H9 (cell line): ENCODE measurements at regions not wholly inside any gene's neighbourhood (a gene's known extent, or its start where the extent isn't known, plus 50 kb on each side); places are given as distances from the start of the nearest gene placed in this dataset.

Source experiments
- DNase-seq: peaks from one replicate; pipeline ENCODE4 v3.0.0-alpha.2; 2017
- H2AFZ ChIP-seq: one replicate; pipeline ENCODE4 v1.6.1; 2013; ENCODE audit warnings: mild to moderate bottlenecking, low read length, control low read depth, moderate library complexity
- H2AK5ac ChIP-seq: 2 replicates; pipeline ENCODE4 v1.6.1; 2013; ENCODE audit warnings: low read length, control low read depth, mixed read lengths; ENCODE audit not compliant: insufficient read length
- H2BK120ac ChIP-seq: one replicate; pipeline ENCODE4 v1.6.1; 2013; ENCODE audit warnings: low read depth, mild to moderate bottlenecking, low read length, control low read depth, inconsistent platforms; ENCODE audit not compliant: poor library complexity, severe bottlenecking
- H2BK12ac ChIP-seq: 2 replicates; pipeline ENCODE4 v1.6.1; 2013; ENCODE audit warnings: low read length, control low read depth, mixed read lengths, low read depth; ENCODE audit not compliant: insufficient read length
- H2BK15ac ChIP-seq: 2 replicates; pipeline ENCODE4 v1.6.1; 2013; ENCODE audit warnings: low read depth, low read length, control low read depth
- H2BK20ac ChIP-seq: one replicate; pipeline ENCODE4 v1.6.1; 2013; ENCODE audit warnings: low read depth, mild to moderate bottlenecking, low read length, control low read depth, inconsistent platforms; ENCODE audit not compliant: poor library complexity, severe bottlenecking
- H2BK5ac ChIP-seq: 2 replicates; pipeline ENCODE4 v1.6.1; 2013; ENCODE audit warnings: low read length, control low read depth, mixed read lengths; ENCODE audit not compliant: insufficient read length
- H3K14ac ChIP-seq: 2 replicates; pipeline ENCODE4 v1.6.1; 2013; ENCODE audit warnings: low read length, control low read depth; ENCODE audit not compliant: insufficient read depth
- H3K18ac ChIP-seq: 2 replicates; pipeline ENCODE4 v1.6.1; 2013; ENCODE audit warnings: low read depth, mild to moderate bottlenecking, mixed read lengths, low read length, control low read depth; ENCODE audit not compliant: insufficient read length
- H3K23ac ChIP-seq: 2 replicates; pipeline ENCODE4 v1.6.1; 2013; ENCODE audit warnings: low read length, control low read depth, mixed read lengths, low read depth; ENCODE audit not compliant: insufficient read length
- H3K23me2 ChIP-seq: 2 replicates; pipeline ENCODE4 v1.6.1; 2013; ENCODE audit warnings: low read depth, mild to moderate bottlenecking, mixed read lengths, low read length, control low read depth; ENCODE audit not compliant: insufficient read length, poor library complexity, severe bottlenecking
- H3K27ac ChIP-seq: 2 replicates; pipeline ENCODE4 v1.5.1; 2013; ENCODE audit warnings: low read length, control low read depth, mixed read lengths, low read depth; ENCODE audit not compliant: insufficient read length
- H3K27me3 ChIP-seq: 2 replicates; pipeline ENCODE4 v1.6.1; 2013; ENCODE audit warnings: low read length, control low read depth, inconsistent platforms; ENCODE audit not compliant: insufficient read depth
- H3K4ac ChIP-seq: 2 replicates; pipeline ENCODE4 v1.6.1; 2013; ENCODE audit warnings: low read depth, mild to moderate bottlenecking, control low read depth, inconsistent platforms, low read length, moderate library complexity
- H3K4me1 ChIP-seq: 2 replicates; pipeline ENCODE4 v1.6.1; 2013; ENCODE audit warnings: low read length, control low read depth, inconsistent platforms; ENCODE audit not compliant: insufficient read depth
- H3K4me2 ChIP-seq: 2 replicates; pipeline ENCODE4 v1.6.1; 2013; ENCODE audit warnings: low read length, control low read depth, mixed read lengths; ENCODE audit not compliant: insufficient read length, insufficient read depth
- H3K56ac ChIP-seq: 2 replicates; pipeline ENCODE4 v1.6.1; 2013; ENCODE audit warnings: low read depth, mild to moderate bottlenecking, mixed read lengths, low read length, control low read depth; ENCODE audit not compliant: insufficient read length
- H3K79me1 ChIP-seq: 2 replicates; pipeline ENCODE4 v1.6.1; 2013; ENCODE audit warnings: low read depth, mild to moderate bottlenecking, moderate library complexity, low read length, control low read depth, inconsistent platforms; ENCODE audit not compliant: insufficient read depth, poor library complexity, severe bottlenecking
- H3K79me2 ChIP-seq: 2 replicates; pipeline ENCODE4 v1.6.1; 2013; ENCODE audit warnings: low read length, control low read depth, inconsistent platforms; ENCODE audit not compliant: insufficient read depth
- H3K9ac ChIP-seq: 2 replicates; pipeline ENCODE4 v1.6.1; 2013; ENCODE audit warnings: low read length, control low read depth, mixed read lengths; ENCODE audit not compliant: insufficient read length; ENCODE audit errors: extremely low read depth
- H3K9me3 ChIP-seq: one replicate; pipeline ENCODE4 v1.6.1; 2013; ENCODE audit warnings: low read depth, low read length, inconsistent platforms; ENCODE audit not compliant: control insufficient read depth
- H3T11ph ChIP-seq: one replicate; pipeline ENCODE4 v1.6.1; 2013; ENCODE audit warnings: mild to moderate bottlenecking, low read length, control low read depth, inconsistent platforms
- H4K20me1 ChIP-seq: one replicate; pipeline ENCODE4 v1.6.1; 2013; ENCODE audit not compliant: control insufficient read depth, insufficient read length, insufficient read depth
- H4K5ac ChIP-seq: 2 replicates; pipeline ENCODE4 v1.6.1; 2013; ENCODE audit warnings: low read depth, mild to moderate bottlenecking, mixed read lengths, low read length, control low read depth; ENCODE audit not compliant: insufficient read length
- H4K8ac ChIP-seq: replicated peaks from 2 replicates; pipeline ENCODE4 v1.6.1; 2013; ENCODE audit warnings: low read length, control low read depth, mixed read lengths, low read depth; ENCODE audit not compliant: insufficient read length
- H4K91ac ChIP-seq: 2 replicates; pipeline ENCODE4 v1.6.1; 2013; ENCODE audit warnings: low read depth, mild to moderate bottlenecking, moderate library complexity, mixed read lengths, low read length, control low read depth; ENCODE audit not compliant: insufficient read length
- H3K27ac Mint-ChIP-seq, 3 experiments: 2 replicates in 2 of 3; 3 replicates in 1 of 3; pipeline ENCODE4 v1.8.0; 2020 to 2021; ENCODE audit warnings: mixed read lengths in 3 of 3, mild to moderate bottlenecking in 1 of 3, moderate library complexity in 1 of 3
- H3K27me3 Mint-ChIP-seq: 2 replicates; pipeline ENCODE4 v1.8.0; 2021; ENCODE audit warnings: low read depth, mild to moderate bottlenecking, moderate library complexity, mixed read lengths
- H3K36me3 Mint-ChIP-seq, 3 experiments: 2 replicates in 2 of 3; 3 replicates in 1 of 3; pipeline ENCODE4 v1.8.0; 2020 to 2021; ENCODE audit warnings: low read depth in 3 of 3, mixed read lengths in 3 of 3; ENCODE audit not compliant: insufficient read depth in 1 of 3
- H3K4me1 Mint-ChIP-seq, 2 experiments: 2 replicates each; pipeline ENCODE4 v1.8.0; 2020; ENCODE audit warnings: mixed read lengths in 2 of 2
- H3K4me3 Mint-ChIP-seq, 2 experiments: 2 replicates in 1 of 2; 3 replicates in 1 of 2; pipeline ENCODE4 v1.8.0; 2020 to 2021; ENCODE audit warnings: mild to moderate bottlenecking in 2 of 2, mixed read lengths in 2 of 2, moderate library complexity in 1 of 2
- H3K9me3 Mint-ChIP-seq, 2 experiments: 2 replicates in 1 of 2; 3 replicates in 1 of 2; pipeline ENCODE4 v1.8.0; 2020; ENCODE audit warnings: mild to moderate bottlenecking in 2 of 2, mixed read lengths in 2 of 2, moderate library complexity in 1 of 2
- WGBS: extraction: QIAGEN DNeasy Blood & Tissue Kit; methylation state at CpG from one replicate; pipeline ENCODE4 v1.1.7; 2013; ENCODE audit warnings: missing lambda C conversion rate, low lambda C conversion rate, mixed read lengths; ENCODE audit not compliant: insufficient read length; ENCODE audit errors: extremely low coverage; 5-methylcytosine and 5-hydroxymethylcytosine counted together
- TF ChIP-seq, protein P1 (sequence below): fragments of 200-600 bp; sonication (generic); conservative IDR thresholded peaks from 3 replicates; pipeline ENCODE4 v1.8.0; 2021; ENCODE audit warnings: antibody characterized with exemption, mild to moderate bottlenecking

GRCh38 chr3:117281371-117281770 lies 571.8 kb downstream of the TUSC7 start:
- no peak overlapping the region for H3K4me2 ChIP-seq
- H3K27me3 ChIP-seq, result no peaks in the 10 kb centered on the region
- no peak overlapping the region for H3K4me3 Mint-ChIP-seq
- H2BK5ac ChIP-seq, result no peak overlapping the region
- H3K14ac ChIP-seq, result no peak overlapping the region
- no peak overlapping the region for H4K5ac ChIP-seq
- H2AK5ac ChIP-seq, result no peak overlapping the region
- no peaks in the 10 kb centered on the region for H4K20me1 ChIP-seq
- H3K9ac ChIP-seq, result no peak overlapping the region
- H3K79me2 ChIP-seq, result no peaks in the 10 kb centered on the region
- no peak overlapping the region for H3K4ac ChIP-seq
- no peak overlapping the region for H2BK20ac ChIP-seq
- H3K9me3 Mint-ChIP-seq, result no peaks in the 10 kb centered on the region
- no peak for DNase-seq
- H2BK15ac ChIP-seq, result no peak overlapping the region
- no peaks in the 10 kb centered on the region for H3K27me3 Mint-ChIP-seq
- no CpG with 5 or more reads among the region's 3 CpGs for WGBS
- H2AFZ ChIP-seq, result no peak overlapping the region
- H3K56ac ChIP-seq, result no peak overlapping the region
- H3K36me3 Mint-ChIP-seq, result no peaks in the 10 kb centered on the region
- no peak overlapping the region for H4K91ac ChIP-seq
- no peak overlapping the region for H3K27ac Mint-ChIP-seq
- no peaks in the 10 kb centered on the region for H3K23me2 ChIP-seq
- H3K23ac ChIP-seq, result no peak overlapping the region
- no peak overlapping the region for H3K27ac ChIP-seq
- no peak overlapping the region for H3T11ph ChIP-seq
- no peak overlapping the region for H3K18ac ChIP-seq
- no peak overlapping the region for H4K8ac ChIP-seq
- H3K4me1 Mint-ChIP-seq, result peaks cover 0 to 6% of the 10 kb centered on the region in 2 experiments; a peak in 1 of 4 replicates
- no peak overlapping the region for H2BK120ac ChIP-seq
- H3K79me1 ChIP-seq, result no peaks in the 10 kb centered on the region
- TF ChIP-seq, protein P1, sequence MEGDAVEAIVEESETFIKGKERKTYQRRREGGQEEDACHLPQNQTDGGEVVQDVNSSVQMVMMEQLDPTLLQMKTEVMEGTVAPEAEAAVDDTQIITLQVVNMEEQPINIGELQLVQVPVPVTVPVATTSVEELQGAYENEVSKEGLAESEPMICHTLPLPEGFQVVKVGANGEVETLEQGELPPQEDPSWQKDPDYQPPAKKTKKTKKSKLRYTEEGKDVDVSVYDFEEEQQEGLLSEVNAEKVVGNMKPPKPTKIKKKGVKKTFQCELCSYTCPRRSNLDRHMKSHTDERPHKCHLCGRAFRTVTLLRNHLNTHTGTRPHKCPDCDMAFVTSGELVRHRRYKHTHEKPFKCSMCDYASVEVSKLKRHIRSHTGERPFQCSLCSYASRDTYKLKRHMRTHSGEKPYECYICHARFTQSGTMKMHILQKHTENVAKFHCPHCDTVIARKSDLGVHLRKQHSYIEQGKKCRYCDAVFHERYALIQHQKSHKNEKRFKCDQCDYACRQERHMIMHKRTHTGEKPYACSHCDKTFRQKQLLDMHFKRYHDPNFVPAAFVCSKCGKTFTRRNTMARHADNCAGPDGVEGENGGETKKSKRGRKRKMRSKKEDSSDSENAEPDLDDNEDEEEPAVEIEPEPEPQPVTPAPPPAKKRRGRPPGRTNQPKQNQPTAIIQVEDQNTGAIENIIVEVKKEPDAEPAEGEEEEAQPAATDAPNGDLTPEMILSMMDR, result no peak
- H2BK12ac ChIP-seq, result no peak overlapping the region
- H3K4me1 ChIP-seq, result peaks cover 3% of the 10 kb centered on the region; the same call in 1 of the 2 replicates
- no peaks in the 10 kb centered on the region for H3K9me3 ChIP-seq
